ENCODE measurements at regions not wholly inside any gene's neighbourhood (a gene's known extent, or its start where the extent isn't known, plus 50 kb on each side); places are given as distances from the start of the nearest gene placed in this dataset.

DNA sequence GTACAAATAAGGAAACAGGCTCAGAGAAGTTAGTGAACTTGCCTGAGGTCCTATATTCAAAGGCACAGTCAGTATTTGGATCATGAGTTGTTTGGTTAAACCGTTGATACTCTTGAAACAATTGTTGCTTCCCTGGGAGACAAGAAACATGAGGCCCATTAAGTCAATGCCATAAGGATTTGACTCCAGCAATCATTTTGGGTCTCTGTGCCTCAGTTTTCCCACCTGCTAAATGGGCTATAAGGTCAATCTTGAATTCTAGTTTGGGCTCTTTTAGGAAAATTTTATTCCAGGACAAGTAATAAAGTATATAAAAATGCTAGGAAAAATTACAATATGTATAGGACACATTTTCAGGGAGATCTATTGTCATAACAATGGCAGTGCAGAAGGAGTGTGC is 202.1 kb downstream of the TMEM26 start:
- TF ChIP-seq MAX (IDR thresholded peaks at IDR 0.05) (no peak), YY1 (IDR thresholded peaks at IDR 0.05) (no peak), HNF4G (IDR thresholded peaks at IDR 0.05) (no peak), RXRA (IDR thresholded peaks at IDR 0.05) (no peak), SP1 (IDR thresholded peaks at IDR 0.05) (no peak)
- TF ChIP-seq, protein P1, sequence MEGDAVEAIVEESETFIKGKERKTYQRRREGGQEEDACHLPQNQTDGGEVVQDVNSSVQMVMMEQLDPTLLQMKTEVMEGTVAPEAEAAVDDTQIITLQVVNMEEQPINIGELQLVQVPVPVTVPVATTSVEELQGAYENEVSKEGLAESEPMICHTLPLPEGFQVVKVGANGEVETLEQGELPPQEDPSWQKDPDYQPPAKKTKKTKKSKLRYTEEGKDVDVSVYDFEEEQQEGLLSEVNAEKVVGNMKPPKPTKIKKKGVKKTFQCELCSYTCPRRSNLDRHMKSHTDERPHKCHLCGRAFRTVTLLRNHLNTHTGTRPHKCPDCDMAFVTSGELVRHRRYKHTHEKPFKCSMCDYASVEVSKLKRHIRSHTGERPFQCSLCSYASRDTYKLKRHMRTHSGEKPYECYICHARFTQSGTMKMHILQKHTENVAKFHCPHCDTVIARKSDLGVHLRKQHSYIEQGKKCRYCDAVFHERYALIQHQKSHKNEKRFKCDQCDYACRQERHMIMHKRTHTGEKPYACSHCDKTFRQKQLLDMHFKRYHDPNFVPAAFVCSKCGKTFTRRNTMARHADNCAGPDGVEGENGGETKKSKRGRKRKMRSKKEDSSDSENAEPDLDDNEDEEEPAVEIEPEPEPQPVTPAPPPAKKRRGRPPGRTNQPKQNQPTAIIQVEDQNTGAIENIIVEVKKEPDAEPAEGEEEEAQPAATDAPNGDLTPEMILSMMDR (IDR thresholded peaks at IDR 0.05; ENCODE audit: low read depth, low read length, missing input control) = no peak
- TF ChIP-seq, protein P2, sequence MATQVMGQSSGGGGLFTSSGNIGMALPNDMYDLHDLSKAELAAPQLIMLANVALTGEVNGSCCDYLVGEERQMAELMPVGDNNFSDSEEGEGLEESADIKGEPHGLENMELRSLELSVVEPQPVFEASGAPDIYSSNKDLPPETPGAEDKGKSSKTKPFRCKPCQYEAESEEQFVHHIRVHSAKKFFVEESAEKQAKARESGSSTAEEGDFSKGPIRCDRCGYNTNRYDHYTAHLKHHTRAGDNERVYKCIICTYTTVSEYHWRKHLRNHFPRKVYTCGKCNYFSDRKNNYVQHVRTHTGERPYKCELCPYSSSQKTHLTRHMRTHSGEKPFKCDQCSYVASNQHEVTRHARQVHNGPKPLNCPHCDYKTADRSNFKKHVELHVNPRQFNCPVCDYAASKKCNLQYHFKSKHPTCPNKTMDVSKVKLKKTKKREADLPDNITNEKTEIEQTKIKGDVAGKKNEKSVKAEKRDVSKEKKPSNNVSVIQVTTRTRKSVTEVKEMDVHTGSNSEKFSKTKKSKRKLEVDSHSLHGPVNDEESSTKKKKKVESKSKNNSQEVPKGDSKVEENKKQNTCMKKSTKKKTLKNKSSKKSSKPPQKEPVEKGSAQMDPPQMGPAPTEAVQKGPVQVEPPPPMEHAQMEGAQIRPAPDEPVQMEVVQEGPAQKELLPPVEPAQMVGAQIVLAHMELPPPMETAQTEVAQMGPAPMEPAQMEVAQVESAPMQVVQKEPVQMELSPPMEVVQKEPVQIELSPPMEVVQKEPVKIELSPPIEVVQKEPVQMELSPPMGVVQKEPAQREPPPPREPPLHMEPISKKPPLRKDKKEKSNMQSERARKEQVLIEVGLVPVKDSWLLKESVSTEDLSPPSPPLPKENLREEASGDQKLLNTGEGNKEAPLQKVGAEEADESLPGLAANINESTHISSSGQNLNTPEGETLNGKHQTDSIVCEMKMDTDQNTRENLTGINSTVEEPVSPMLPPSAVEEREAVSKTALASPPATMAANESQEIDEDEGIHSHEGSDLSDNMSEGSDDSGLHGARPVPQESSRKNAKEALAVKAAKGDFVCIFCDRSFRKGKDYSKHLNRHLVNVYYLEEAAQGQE (IDR thresholded peaks at IDR 0.05) = no peak

All from liver (tissue), 3 donors.